ENCODE measurements at regions not wholly inside any gene's neighbourhood (a gene's known extent, or its start where the extent isn't known, plus 50 kb on each side); places are given as distances from the start of the nearest gene placed in this dataset.

DNA sequence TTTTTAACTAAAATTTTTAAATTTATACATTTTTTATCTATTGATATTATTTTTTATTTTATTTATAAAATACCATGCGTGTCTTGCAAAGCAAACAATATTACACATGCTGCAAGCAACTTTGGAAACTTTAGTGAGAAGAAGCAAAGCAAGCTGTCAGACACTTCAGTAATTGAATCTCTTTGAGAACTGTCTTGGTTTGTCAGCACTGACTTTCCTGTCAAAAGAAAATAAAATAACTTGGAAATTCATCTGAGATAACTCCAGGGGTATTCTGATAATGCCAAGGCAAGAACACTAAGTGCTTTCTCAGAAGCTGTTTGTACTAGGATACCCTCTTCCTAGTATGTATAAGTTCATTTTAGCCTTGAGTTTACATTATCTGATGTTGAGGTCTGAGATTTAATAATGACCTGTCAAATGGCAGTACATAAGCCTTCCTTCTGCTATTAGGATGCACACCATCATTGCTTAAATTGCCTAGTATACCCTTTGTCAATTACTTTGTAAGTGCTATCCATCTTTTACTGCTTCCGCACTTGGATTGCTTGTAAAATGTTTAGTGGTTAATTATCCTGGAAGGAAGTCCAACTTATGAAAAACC lies 624.2 kb upstream of the AGA start:
- DNase-seq = no peak

DNA sequence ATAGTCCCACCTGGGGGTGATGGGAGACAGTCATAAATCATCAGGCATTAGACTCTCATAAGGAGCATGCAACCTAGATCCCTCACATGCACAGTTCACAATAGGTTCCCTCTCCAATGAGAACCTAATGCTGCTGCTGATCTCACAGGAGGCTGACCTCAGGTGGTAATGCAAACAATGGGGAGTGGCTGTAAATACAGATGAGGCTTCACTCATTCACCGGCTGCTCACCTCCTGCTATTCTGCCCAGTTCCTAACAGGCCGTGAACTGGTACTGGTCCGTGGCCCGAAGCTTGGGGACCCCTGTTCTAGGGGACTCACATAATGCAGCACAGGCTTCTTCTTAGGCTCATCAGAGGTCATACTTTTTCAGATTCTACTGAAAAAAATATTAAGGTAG lies 625.9 kb upstream of the AGA start:
- DNase-seq = no peak

DNA sequence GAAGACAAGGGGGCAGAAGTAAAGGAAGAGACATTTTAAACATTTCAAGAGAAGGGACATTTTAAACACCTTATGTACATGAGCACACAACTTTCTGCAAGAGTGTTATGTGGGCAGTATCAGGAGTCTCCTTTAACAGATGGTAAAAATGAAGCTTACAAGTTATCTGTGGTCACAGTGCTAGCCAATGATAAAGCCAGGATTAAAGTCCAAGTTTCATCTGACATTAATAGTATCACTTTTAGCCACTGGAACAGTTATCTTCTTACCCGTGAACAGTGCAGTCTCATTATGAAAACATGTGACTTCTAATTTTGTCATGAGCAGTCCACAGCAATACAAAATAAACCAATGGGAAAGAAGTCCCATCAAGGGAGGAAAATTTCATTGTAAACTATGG lies 627.9 kb upstream of the AGA start:
- DNase-seq = no peak

DNA sequence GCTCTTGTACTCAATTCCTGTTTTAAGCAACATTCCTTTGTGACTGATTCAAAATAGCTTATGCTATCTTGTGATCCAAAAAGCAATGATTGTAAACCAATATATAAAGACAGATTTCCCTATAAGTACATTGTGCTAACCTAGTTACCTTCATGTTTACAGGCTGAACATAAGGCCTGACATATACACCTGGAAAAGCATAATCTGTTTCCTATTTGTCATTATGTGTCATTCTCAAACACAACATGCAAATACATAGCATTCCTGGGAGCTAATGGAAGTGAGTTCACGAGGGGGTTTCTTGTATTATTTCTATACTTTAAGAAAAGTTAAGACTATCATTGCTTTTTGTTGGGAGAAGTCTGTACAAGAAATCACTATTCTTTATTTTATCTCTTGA lies 638.1 kb upstream of the AGA start:
- no peak for DNase-seq

DNA sequence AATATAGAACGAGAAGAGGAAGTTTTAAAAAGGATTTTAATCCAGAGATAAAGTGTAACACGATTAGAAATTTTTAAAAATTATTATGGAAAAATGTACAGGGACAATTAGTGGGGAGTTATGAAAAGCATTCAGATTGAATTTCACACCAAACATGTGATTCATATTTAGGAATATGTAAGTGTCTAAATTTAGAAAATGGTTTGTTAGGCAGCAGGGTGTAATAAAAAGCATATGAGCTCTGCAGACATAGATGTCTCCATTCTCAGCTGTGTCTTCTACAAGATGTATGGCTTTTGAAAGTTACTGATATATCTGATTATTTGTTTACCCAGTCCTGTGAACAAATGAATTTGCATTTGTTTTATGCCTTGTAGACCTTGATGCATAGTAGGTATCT lies 638.9 kb upstream of the AGA start:
- no peak for DNase-seq

DNA sequence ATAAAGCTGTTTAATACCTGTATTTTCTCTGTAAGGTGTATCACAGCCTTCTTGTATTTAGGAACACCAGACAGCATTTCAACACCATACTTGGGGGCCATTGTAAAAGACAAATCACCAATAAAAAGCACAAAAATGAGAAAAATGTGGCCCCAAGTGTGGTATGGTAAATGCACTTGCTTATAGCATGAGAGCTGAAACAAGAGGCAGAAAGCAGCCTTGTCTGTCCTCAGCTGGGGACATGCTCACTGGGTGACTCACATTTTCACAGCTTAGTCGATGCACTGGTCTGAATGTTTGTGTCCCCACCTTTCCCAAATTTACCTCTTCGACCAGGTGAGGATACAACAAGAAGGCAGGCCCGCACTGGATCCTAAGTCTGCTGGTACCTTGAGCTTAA lies 639.7 kb upstream of the AGA start:
- DNase-seq = no peak

DNA sequence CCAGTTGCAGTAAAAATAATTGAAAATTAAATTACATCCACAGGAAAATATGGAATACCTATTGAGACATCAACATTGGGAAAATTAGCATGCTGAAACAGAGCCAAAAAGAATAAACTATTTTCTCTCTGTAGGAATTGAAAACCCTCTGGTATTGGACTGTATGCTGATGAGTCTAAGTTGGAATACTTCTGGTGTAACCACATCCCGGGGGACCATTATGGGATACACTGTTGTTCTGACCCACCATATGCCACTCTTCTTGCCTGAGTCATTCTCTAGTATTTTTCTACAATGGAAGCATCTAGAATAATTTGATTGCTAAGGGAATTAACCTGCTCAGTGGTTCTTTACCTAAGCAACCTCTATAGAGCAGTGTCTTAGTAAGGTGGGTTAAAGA lies 640.7 kb upstream of the AGA start:
- no peak for DNase-seq

DNA sequence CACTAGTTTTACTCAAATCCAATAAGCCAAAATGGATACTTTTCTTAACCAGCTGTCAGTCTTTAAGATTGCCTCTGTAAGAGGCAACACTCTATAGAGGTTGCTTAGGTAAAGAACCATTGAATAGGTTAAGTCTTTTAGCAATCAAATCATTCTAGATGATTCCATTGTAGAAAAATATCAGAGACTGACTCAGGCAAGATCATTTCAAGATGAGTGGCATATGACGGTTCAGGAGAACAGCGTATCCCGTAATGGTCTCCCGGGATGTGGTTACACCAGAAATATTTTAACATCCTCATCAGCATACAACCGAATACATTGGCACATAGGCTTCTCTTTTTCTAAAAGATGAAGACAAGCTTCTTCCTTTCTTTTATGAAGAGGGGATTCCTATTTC lies 641.7 kb upstream of the AGA start:
- no peak for DNase-seq

DNA sequence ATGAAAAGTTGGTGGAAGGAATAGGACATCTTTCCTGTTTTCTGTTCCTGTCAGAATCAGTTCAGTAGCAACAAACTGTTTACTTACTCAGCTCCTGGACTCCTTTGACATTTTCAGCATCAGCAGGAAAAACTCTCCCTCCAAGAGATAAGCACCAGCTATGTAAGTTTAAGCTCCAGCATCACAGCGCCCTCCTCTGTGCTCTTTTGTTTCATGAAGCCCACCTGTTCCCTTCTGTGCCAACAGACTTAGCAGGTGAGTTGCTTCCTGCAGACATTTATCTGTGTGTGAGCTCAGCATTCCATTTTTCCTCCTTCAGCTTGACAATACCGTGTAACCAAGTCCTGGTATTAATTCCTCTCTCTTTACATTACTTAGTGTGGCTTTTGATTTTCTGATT lies 644.1 kb upstream of the AGA start:
- DNase-seq = no peak

DNA sequence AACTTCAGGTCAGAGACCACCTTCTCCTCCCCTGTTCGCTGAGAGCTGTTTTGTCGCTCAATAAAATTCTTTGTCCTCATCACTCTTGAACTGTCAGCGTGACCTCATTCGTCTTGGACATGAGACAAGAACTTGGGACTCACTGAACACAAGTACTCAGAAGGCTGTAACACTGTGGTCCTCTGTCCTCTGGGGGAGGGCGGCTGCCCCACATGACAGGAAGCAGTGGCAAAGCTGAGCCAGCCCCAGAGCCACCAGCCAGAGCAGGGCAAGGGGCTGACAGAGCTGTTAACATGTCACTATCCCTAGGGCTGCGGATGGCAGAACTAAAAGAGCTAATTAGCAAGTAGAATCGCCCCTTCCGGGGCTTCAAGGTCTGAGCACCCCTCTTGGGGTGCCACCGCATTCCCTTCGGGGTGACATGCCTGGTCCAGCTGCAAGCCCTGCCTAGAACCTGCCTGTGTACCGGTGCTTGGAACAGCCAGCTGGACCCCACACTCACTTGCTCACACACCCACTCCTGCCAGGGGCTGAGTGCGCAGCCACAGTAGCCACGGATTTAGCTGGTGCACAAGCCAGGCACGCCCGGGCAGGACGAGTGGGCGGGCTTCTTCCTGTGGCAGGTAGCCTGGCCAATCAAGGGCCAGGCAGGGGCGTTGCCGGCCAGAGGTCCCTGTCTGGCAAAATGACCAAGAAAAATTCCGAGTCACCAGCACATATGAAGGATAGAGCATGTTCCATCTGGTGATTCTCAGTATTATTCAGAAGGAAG lies 648.6 kb upstream of the AGA start:
- no peak for DNase-seq

DNA sequence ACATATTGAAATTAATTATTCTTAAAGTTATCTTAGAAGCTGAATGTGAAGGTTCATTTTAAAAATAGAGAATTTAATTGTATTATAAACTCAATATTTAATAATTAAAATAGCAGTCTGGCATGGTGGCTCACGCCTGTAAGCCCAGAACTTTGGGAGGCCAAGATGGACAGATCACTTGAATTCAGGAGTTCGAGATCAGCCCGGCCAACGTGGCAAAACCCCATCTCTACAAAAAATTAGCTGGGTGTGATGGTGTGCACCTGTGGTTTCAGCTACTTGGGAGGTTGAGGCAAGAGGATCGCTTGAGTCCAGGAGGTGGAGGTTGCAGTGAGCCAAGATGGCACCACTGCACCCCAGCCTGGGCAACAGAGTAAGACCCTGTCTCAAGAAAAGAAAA lies 659.9 kb upstream of the AGA start:
- DNase-seq = no peak

DNA sequence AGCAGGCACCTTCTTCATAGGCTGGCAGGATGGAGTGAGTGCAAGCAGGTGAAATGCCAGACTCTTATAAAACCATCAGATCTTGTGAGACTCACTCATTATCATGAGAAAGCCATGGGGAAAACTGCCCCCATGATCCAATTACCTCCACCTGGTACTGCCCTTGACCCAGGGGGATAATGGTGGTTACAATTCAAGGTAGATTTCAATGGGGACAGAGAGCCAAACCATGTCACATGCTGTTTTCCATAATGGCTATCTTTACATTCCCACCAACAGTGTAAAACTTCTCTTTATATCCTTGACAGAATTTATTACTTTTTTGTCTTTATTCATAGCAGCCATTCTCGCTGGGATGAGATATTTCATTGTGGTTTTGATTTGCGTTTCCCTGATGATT lies 663.0 kb upstream of the AGA start:
- no peak for DNase-seq

DNA sequence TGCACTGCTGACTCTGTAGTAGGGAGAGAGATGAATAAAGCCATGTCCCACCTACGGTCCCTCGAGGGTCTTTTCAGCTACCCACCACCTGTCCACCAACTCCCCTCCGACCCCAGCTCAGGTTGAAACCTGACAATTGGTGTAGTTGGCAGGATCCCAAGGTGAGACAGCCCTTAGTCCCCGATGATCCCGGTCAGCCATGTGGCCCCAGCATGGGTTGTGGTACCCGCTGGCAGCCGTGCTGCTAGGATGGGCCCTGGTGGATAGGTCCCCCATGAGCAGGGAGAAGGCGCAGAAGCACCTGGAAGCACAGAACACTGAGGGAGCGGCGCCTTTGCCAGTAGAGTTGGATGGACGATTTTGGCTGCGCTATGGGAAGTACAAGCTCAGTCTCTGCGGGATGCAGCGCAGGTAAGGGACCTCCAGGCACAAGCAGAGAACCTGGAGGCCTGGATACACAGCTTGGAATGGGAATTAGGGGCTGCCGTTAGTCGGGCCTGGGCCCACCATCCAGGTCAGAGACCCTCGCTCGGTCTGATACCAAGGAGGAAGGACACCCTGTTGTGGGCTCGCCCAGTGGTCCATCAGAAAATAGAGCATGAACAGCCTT lies 694.6 kb upstream of the AGA start:
- no peak for DNase-seq

DNA sequence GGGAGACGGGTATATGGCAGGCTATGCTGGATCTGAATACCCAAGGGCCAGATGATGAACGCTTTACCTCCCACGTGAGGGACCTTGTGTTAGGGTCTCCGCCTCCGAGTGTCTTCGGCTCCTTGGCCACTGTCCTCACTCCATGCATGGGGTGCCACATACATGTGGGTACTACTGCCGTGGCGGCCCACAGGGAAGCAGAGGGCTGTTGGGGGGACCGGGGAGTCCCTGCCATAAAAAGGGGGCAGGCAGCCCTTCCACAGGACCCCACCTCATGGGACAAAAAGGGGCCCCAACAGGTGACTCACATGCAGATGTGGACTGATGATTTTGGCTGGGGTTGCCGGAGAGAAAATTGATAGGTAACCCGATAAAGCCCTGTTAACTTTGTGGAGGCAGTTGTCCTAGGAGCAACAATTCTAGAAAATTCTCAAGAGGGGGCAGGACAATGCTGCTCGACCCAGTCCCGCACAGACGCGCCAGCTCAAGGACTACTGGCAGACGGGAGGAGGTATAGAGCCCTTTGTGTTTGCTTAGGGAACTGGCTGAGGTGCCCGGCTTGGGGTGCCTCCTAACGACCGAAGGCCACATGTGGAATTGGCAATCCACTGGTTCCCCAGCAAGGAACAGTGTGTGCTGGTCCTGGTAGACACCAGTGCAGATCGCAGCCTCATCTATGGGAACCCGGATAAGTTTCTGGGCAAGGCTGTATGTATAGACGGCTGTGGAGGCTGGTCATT lies 695.7 kb upstream of the AGA start:
- DNase-seq = no peak

DNA sequence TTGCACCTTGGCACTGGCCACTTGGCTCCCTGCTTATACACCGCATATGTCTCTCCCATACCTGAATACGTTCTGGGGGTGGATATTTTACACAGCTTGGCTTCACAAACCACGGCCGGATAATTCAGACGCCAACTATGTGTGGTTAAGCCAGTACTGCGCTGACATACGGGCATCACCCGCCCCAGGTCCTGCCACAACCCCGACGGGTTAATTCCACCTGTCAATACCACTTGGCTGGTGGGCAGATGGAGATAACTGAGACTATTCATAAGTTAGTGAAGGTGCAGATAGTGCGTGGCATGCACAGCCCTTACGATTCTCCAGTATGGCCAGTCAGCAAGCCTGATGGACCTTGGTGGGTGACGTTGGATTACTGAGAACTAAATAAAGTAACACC lies 696.3 kb upstream of the AGA start:
- no peak for DNase-seq

DNA sequence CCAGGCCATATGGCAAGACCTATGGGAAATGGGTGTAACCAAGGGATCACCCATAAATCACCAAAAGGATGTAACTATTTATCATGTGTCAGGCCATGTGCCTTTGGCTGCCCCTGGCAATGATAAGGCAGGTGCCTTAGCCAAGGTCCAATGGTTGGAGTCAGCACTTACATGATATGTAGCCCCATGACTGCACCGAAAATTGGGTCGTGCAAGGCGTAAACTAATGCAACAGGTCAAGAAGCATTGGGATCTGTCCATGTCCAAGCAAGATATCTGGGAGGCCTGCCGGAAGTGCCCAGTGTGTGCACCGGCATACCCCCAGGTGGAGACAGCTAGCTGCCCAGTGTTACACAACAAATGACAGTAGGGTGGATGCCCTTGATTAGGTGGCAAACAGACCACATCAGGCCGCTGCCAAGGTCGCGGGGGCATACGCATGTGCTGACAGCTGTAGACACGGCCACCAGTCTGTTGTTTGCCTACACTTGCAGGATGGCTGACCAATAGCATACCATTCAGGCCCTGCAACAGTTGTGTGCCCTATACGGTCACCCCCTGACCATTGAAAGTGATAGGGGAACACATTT lies 698.2 kb upstream of the AGA start:
- no peak for DNase-seq

DNA sequence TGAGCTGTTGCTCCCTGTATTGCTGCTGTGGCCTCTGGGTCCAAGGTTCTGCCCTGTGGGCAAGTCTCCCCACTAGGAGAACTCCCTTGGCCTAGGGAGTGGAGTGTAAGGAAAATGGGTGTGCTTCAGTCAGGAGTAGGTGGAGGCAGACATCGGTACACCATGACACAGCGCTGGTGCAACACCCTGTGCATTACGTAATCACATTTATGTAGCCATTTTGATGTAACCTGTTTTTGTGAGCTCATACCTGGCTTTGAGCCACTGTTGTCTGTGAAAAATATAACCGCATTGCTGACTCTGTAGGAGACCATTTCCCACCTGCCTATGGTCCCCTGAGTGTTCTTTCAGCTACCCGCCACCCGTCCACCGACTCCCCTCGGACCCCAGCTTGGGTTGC lies 700.5 kb upstream of the AGA start:
- DNase-seq = no peak

DNA sequence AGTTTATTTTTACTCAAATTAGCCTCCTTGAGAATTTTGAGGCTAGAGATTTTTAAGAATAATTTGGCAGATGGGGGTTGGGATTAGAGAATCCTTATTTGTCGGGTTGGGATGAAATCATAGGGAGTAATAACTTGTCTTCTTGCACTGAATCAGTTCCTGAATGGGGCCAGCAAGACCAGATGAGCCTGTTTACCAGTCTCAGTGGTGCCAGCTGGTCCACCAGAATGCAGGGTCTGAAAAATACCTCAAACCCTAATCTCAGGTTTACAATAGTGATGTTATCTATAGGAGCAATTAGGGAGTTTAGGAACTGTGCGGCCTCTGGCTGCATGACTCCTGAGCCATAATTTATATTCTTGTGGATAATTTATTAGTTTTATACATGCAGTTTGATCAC lies 705.9 kb upstream of the AGA start:
- no peak for DNase-seq

DNA sequence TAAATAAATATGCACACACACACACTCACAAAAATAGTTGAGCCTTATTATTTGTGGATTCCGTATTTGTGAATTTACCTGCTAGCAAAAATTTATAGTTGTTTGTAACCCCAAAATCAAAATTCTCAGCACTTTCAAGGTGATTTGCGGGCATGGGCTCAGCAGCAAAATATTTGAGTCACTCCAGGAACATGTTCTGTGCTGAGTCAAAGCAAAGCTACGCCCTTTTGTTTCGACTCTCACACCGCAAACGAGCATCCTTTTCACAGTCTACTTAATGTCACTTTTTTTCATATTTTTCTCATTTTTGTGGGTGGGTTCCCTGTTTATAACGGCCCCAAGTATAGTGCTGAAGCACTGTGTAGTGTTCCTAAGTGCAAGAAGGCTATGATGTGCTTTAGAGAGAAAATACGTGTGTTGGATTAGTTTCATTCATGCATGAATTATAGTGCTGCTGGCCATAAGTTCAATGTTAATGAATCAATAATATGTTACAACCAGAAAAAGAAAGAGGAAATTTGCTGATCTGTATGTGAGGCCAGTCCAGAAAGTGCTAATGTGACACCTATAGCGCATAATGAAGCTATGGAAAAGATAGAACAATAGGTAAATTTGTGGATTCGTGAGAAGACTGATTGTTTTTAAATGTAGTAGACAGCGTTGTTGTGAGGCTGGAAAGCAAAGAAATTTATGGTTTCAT lies 723.2 kb upstream of the AGA start:
- DNase-seq = no peak

DNA sequence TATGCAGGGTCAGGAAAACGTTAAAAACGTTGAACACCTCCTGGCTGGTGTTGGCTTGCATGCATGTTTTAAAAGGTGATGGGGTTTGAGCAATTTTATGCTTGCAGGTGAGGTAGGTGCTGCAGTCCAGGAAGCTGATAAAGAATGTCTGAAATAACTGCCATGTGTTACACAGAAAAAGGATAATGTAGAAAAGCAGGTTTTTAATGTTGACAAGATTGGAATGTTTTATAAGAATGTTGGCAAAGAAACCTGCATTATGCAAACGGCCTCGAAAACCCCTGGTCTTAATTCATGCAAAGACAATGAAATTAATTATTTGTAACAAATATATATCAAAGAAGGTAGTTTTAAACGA lies 723.7 kb upstream of the AGA start:
- DNase-seq = no peak

DNA sequence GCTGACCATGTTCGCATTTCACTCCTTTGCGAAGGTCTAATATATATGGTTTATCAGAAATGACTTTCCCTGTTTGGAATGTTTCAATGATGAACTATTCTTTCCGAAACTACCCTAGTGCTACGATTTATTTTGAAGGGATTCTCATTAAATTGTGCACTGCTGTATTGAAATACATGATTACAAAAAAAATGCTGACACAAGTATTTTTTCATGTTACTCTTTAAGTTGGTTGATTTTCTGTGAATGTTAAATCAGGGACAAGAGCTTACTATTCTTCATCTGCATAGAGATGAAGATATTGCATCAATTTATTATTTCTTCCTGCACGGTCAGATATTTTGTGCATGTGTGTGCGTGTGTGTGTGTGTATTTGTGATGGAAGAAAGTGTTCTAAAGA lies 731.5 kb upstream of the AGA start:
- DNase-seq = no peak

DNA sequence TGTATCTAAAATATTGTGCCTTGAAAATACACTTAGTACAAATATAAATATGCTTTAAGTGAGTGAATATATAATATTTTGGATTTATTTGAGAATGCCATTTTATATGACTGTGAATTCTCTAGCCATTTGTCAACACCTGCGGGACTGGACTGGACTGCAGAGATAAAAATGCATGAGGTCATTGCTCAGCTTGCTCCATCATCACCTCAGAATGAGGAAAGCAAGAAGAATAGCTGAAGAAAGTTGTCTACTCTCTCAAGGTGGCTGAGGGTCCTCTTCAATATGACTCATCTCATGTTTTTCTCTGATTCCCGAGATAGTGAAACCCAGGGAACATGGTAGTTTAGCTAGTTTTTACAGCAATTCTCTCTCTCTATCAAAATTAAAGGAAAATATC lies 732.5 kb upstream of the AGA start:
- DNase-seq = no peak

DNA sequence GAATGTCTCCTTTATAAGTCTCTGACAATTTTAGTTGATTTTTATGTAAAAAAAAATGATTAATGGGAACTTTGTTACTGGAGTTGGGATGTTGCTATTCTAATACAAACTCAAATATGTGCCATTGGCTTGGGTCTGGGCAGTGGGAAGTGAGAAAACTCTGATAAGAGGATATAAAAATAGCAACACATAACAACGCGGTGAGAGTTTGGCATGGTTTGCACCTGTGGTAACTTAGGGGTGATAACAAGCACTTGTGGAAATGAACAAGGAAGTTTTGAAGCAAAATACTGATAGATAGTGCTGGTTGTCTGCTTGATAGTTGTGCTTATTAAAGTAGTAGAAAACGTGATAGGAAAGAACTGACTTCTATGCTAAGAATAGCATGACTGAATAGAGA lies 743.3 kb upstream of the AGA start:
- DNase-seq = no peak

All from right forelimb (tissue), 1 donor.